ENCODE measurements at regions not wholly inside any gene's neighbourhood (a gene's known extent, or its start where the extent isn't known, plus 50 kb on each side); places are given as distances from the start of the nearest gene placed in this dataset.

DNA sequence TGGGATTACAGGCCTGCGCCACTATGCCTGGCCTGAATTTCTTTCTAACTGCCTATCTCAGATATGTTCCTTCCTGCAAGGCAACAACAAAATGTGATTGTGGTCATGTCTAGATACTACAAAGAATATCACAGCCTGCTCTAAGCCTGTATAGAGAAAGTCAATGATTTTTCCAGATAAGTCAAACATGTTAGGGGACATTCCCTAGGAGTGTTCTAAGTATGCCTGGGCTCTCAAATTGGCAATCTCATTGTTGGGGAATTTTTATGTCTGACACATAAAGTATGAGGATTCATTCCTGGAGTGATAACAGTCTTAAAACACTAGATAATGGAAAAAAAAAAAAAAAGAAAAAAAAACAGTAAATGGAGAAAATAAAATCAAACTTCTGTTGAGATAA, 406.1 kb downstream of the GATA3 start:
- H3K27ac ChIP-seq: no peak overlapping the region
- DNase-seq (no peak), FAIRE-seq (no peak), ATAC-seq (no peak)
- WGBS, 2 donors: 96 to 97% methylated on average over 1 of the region's 1 CpG
- no peak overlapping the region for H3K4me3 ChIP-seq
- TF ChIP-seq, protein P1, sequence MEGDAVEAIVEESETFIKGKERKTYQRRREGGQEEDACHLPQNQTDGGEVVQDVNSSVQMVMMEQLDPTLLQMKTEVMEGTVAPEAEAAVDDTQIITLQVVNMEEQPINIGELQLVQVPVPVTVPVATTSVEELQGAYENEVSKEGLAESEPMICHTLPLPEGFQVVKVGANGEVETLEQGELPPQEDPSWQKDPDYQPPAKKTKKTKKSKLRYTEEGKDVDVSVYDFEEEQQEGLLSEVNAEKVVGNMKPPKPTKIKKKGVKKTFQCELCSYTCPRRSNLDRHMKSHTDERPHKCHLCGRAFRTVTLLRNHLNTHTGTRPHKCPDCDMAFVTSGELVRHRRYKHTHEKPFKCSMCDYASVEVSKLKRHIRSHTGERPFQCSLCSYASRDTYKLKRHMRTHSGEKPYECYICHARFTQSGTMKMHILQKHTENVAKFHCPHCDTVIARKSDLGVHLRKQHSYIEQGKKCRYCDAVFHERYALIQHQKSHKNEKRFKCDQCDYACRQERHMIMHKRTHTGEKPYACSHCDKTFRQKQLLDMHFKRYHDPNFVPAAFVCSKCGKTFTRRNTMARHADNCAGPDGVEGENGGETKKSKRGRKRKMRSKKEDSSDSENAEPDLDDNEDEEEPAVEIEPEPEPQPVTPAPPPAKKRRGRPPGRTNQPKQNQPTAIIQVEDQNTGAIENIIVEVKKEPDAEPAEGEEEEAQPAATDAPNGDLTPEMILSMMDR (IDR thresholded peaks at IDR 0.05): no peak
- H3K27me3 ChIP-seq: no peaks in the 10 kb centered on the region
- no peaks in the 10 kb centered on the region for H3K9me3 ChIP-seq
- no peaks in the 10 kb centered on the region for H3K4me1 ChIP-seq
- intact Hi-C loops (cut with DNase I): no loop called here
- no peaks in the 10 kb centered on the region for H3K36me3 ChIP-seq

DNA sequence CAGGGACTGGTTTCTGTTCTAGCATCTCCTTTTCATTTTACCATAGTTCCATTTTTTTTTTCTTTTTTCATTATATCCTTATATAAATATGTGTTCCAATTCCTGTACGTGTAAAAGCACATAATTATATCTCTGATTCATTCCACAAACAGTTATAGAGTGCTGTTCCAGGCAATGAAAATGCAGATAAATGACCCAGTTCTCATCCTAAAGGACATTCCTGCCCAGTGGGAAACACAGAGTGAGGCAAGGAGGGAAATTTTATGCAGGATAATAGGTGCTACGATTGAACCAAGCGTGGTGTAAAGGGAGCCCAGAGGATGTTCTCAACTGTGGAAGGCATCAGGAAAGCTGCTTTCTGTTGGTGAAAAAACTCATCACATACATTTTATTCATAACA, 408.1 kb downstream of the GATA3 start:
- H3K36me3 ChIP-seq: no peaks in the 10 kb centered on the region
- TF ChIP-seq, protein P1 (IDR thresholded peaks at IDR 0.05): no peak
- intact Hi-C loops (cut with DNase I): no loop called here
- H3K9me3 ChIP-seq: no peaks in the 10 kb centered on the region
- no peaks in the 10 kb centered on the region for H3K4me1 ChIP-seq
- H3K27ac ChIP-seq: no peak overlapping the region
- ATAC-seq (no peak), FAIRE-seq (no peak), DNase-seq (no peak)
- no peak overlapping the region for H3K4me3 ChIP-seq
- 49 to 57% methylated on average over 3 of the region's 3 CpGs for WGBS, 2 donors
- H3K27me3 ChIP-seq: no peaks in the 10 kb centered on the region

DNA sequence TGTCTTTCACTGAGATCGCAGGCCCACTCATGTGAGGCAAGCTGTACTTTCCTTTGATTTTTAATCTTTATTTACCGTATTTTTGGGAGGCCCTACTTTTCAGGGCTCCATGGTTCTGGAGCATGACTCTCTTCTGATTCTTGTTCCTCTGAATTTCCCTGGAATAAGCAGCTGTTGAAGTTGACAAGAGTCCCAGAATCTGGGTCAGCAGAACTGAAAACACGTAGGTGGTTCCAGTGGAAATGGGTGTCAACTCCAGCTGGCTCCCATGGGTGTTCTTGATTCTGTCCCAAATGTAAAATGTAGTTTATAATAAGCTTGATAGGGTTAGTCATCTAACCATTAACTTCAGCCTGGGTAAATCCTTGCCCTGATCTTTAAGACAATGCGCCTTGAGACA, 409.4 kb downstream of the GATA3 start:
- TF ChIP-seq, protein P1 (IDR thresholded peaks at IDR 0.05): no peak
- Histone ChIP-seq H3K4me1 (no peaks in the 10 kb centered on the region), H3K27ac (no peak overlapping the region), H3K27me3 (no peaks in the 10 kb centered on the region), H3K36me3 (no peaks in the 10 kb centered on the region), H3K4me3 (no peak overlapping the region), H3K9me3 (no peaks in the 10 kb centered on the region)
- FAIRE-seq (no peak), DNase-seq (no peak), ATAC-seq (no peak)
- intact Hi-C loops (cut with DNase I): no loop called here
- WGBS, 2 donors: 54 to 66% methylated on average over 4 of the region's 4 CpGs

GRCh38 chr10:8468477-8468876, 414.0 kb downstream of the GATA3 start:
- 66 to 79% methylated on average over 3 of the region's 3 CpGs for WGBS, 2 donors
- no peak for FAIRE-seq

DNA sequence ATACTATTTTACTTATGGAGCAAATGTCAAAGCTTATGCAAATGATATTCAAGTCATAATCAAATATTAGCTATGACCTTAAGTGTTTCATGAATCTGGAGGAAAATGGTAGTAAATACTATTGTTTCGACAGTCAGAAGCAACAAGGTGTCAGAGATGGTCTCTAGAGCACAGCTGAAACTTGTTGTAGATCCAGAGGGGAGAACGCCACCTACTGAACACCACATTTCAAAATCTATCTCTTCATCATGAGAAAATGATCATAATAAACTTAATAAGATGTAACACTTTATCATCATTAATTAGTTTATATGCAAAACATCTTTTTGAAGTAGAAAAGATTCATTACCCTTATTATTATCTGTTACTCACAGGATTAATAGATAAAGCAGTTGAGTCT, 418.7 kb downstream of the GATA3 start:
- H3K9me3 ChIP-seq: no peaks in the 10 kb centered on the region
- H3K4me1 ChIP-seq: no peaks in the 10 kb centered on the region
- DNase-seq (no peak), FAIRE-seq (no peak), ATAC-seq (no peak)
- no peaks in the 10 kb centered on the region for H3K36me3 ChIP-seq
- H3K27me3 ChIP-seq: no peaks in the 10 kb centered on the region
- 55 to 72% methylated on average over 2 of the region's 2 CpGs for WGBS, 2 donors
- no peak overlapping the region for H3K27ac ChIP-seq
- TF ChIP-seq, protein P1 (IDR thresholded peaks at IDR 0.05): no peak
- H3K4me3 ChIP-seq: no peak overlapping the region
- intact Hi-C loops (cut with DNase I): no loop called here

More at GRCh38 chr10:8468477-8468876, 414.0 kb downstream of the GATA3 start:
- ATAC-seq: no peak
- Histone ChIP-seq H3K9me3 (no peaks in the 10 kb centered on the region), H3K27ac (no peak overlapping the region), H3K4me1 (no peaks in the 10 kb centered on the region), H3K27me3 (no peaks in the 10 kb centered on the region), H3K36me3 (no peaks in the 10 kb centered on the region), H3K4me3 (no peak overlapping the region)
- TF ChIP-seq, protein P1 (IDR thresholded peaks at IDR 0.05): no peak
- intact Hi-C loops (cut with DNase I): no loop called here
- DNase-seq: no peak
